GM10248 (cell line): ENCODE measurements at regions not wholly inside any gene's neighbourhood (a gene's known extent, or its start where the extent isn't known, plus 50 kb on each side); places are given as distances from the start of the nearest gene placed in this dataset.

Experiments used
- CTCF ChIA-PET: fragments of 300-600 bp; sonication (Branson Sonifier 250); formaldehyde crosslinking; extraction: SDS; loops from one replicate; lab custom pipeline; 2021; ENCODE audit warnings: antibody characterized with exemption; lab: Yijun Ruan, JAX
- POLR2A ChIA-PET: fragments of 350-650 bp; sonication (Branson Sonifier 250); formaldehyde crosslinking; extraction: SDS; loops from one replicate; lab custom pipeline; 2020; ENCODE audit warnings: antibody characterized with exemption; lab: Yijun Ruan, JAX
- DNase-seq: peaks from one replicate; pipeline ENCODE4 v3.0.0; 2012; ENCODE audit errors: extremely low spot score
- CTCF ChIP-seq: IDR thresholded peaks from 2 replicates; pipeline ENCODE4 v1.5.1; 2012; ENCODE audit warnings: mild to moderate bottlenecking, low read depth; ENCODE audit errors: extremely low read depth, missing control alignments, control extremely low read depth

- DNase-seq, result no peak
- CTCF ChIA-PET, result interaction anchor here (1.0 to 2.7 kb wide), 2 partner anchors 11 to 16 kb away, joined by 3 to 12 read pairs; no protein-coding TSS in a partner anchor
- POLR2A ChIA-PET, result no interaction called here
- TF ChIP-seq CTCF, result no peak
Measured at GRCh38 chr5:106386287-106386686, 1284.5 kb downstream of the EFNA5 start.

DNA sequence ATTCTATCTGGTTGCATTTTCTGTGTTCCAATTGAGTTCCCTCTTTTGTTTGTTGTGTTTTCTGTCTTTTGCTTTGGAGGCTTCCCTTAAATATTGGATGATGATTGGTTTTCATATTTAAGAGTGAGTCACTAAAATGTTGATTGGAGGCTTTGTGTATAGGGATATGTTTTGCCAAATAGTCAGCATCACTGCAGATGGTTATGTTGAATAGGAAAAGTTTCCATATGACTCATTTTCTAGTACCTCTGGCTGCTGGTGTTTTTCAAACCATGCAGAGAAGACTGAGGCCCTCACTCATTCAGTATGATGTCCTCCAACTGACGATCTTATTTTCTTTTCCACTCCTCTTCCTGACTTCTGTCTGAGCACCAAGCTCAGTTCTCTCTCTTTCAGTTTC, 1290.0 kb downstream of the EFNA5 start:
- ChIA-PET POLR2A (no interaction called here), CTCF (no interaction called here)
- TF ChIP-seq CTCF, result no peak
- no peak for DNase-seq

DNA sequence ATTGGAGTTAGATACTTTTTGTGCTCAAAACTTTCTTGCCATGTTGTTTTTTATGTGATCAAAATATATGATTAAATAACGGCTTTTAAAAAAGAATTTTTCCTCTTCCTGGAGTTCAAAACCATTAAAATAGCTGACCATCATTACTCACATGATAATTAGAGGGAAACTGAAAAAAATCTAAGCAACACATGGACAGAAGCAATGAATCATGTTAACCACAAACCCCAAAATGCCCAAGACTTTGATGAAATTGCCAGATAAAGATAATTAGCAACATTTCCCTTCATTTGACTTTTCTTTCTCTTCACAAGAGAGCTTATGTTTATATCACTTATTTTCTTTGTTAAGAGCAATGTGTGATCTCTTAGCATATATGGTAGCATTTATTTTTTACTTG, 1294.2 kb downstream of the EFNA5 start:
- TF ChIP-seq CTCF, result no peak
- POLR2A ChIA-PET, result no interaction called here
- CTCF ChIA-PET, result interaction anchor here (1.1 to 2.5 kb wide), 3 partner anchors 9 to 15 kb away, joined by 3 to 12 read pairs (median 6); no protein-coding TSS in a partner anchor
- no peak for DNase-seq

- ChIA-PET CTCF (interaction anchor here (2.5 kb wide), 1 partner anchor 10 kb away, joined by 12 read pairs; no protein-coding TSS in a partner anchor), POLR2A (no interaction called here)
- no peak for TF ChIP-seq CTCF
- DNase-seq, result no peak
Measured at GRCh38 chr5:106374956-106375355, 1295.8 kb downstream of the EFNA5 start.

DNA sequence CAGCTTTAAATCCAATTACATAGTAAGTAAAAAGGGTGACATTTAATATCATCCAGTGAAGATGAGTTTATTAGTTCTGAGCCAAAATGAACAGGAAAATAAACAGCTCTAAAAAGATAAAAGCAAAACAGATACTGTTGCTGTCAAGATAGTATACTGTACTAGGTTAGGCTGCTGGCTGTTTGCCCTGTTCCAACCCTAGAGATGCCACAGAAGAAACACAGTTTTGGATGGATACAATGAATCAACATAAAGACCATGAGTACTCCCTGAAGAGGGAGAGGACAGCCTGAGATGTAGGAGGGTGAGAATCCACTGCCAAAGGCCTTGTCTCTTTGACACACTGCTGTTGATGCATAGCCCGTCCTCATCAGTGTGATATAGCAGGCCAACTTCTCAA, 1302.7 kb downstream of the EFNA5 start:
- ChIA-PET CTCF (interaction anchor here (1.2 to 3.3 kb wide), 2 partner anchors 9 to 12 kb away, joined by 6 to 8 read pairs; no protein-coding TSS in a partner anchor), POLR2A (no interaction called here)
- DNase-seq, result no peak
- no peak for TF ChIP-seq CTCF

- no peak for DNase-seq
- TF ChIP-seq CTCF, result no peak
- ChIA-PET POLR2A (no interaction called here), CTCF (interaction anchor here (1.2 to 3.3 kb wide), 2 partner anchors 9 to 12 kb away, joined by 6 to 8 read pairs; no protein-coding TSS in a partner anchor)
Measured at GRCh38 chr5:106367281-106367680, 1303.5 kb downstream of the EFNA5 start.
